ENCODE measurements at regions not wholly inside any gene's neighbourhood (a gene's known extent, or its start where the extent isn't known, plus 50 kb on each side); places are given as distances from the start of the nearest gene placed in this dataset.

DNA sequence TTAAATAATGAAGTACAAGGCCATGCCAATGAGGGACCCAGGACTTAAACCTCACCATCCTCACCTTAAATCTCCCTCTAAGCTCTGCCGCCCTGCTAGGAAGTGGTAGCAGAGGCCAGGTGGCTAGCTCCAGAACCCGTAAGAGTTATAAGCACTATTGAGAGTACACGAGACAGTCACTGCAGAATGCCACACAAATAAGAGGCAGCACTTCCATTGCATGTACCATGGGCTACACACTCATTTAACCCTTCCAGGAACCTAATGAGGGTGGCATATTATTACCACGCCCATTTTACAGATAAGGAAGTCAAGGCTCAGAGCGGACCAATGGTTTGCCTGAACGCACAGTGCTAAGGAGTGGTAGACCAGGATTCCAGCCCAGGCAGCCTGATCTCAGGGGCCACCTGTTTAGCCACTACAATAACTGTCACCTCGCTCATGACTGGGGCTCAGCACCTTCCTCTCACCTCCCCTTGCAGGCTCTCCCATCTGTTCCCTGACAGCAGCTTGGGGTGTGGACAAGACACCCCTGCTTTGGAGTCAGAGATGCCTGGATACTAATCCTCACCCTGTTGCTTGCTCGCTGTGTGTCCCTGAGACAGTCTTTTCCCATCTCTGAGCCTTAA is 54.8 kb upstream of the ID3 start:
- DNase-seq: no peak

- peak in 1 of 2 experiments; percentile 19 for DNase-seq
Measured at GRCh38 chr1:23613191-23614031, 54.1 kb upstream of the ID3 start.

DNA sequence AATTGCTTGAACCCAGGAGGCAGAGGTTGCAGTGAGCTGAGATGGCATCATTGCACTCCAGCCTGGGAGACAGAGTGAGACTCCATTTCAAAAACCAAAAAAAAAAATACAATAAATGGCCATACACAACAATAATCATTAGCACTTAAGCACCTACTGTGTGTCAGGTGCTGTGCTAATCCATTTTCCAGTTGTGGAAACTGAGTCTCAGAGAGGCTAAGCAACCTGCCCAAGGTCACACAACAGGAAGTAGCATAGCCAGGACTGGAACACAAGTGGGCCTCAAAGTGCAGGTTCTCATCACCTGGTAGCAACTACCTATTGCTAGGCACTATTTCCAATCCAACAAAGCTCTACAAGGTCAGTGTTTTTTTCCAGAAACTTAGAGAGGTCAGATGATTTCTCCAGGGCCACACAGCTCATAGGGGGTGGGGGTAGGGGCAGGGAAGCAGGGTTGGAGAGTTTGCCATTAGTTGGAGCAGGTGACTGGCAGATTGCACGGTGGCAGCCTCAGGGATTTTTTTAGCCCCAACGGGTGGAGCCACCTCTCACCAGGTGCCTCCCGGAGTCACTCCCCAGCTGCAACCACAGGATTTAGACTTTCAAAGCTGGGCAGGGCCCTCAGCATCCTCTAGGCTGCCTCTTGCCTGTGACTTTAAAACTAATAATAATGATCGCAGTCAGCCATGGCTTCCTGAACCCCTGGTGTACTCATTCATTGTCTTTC is 52.5 kb upstream of the ID3 start:
- peak; percentile 24 to 40 for DNase-seq

GRCh38 chr1:23610677-23611076 is 51.4 kb upstream of the ID3 start:
- no peak for DNase-seq

GRCh38 chr1:23609971-23610370 is 50.7 kb upstream of the ID3 start:
- DNase-seq: no peak
